Aorta (tissue), 5 donors: ENCODE measurements at regions not wholly inside any gene's neighbourhood (a gene's known extent, or its start where the extent isn't known, plus 50 kb on each side); places are given as distances from the start of the nearest gene placed in this dataset.
"Not testable (repeated sequence)": the region's sequence is repeated elsewhere in the genome, so short reads cannot be mapped to it uniquely, and the experiment has no call there.

ENCODE experiments used
- ATAC-seq: fragments of 200-7000 bp; cut with Tn5 transposase; one replicate; pipeline ENCODE4 v1.9.1; 2022; ENCODE audit warnings: moderate library complexity; ENCODE audit not compliant: low FRiP score
- DNase-seq, 2 donors: peaks; one replicate each; pipeline ENCODE4 v3.0.0-alpha.2; 2020
- H3K27ac ChIP-seq, 2 donors: one replicate each; pipeline ENCODE4 v1.5.1; 2013; ENCODE audit warnings: low read length in 2 of 2, mild to moderate bottlenecking in 2 of 2, moderate library complexity in 2 of 2, control low read depth in 1 of 2, inconsistent platforms in 1 of 2, low read depth in 1 of 2
- H3K27me3 ChIP-seq, 2 donors: one replicate each; pipeline ENCODE4 v1.6.1; 2013; ENCODE audit warnings: control low read depth in 1 of 2, low read length in 1 of 2, mild to moderate bottlenecking in 1 of 2, moderate library complexity in 1 of 2; ENCODE audit not compliant: insufficient read depth in 2 of 2, control insufficient read depth in 1 of 2
- H3K36me3 ChIP-seq, 2 donors: one replicate each; pipeline ENCODE4 v1.6.1; 2013; ENCODE audit warnings: control low read depth in 1 of 2, low read length in 1 of 2, mild to moderate bottlenecking in 1 of 2; ENCODE audit not compliant: insufficient read depth in 2 of 2, control insufficient read depth in 1 of 2
- H3K4me1 ChIP-seq, 2 donors: one replicate each; pipeline ENCODE4 v1.6.1; 2013; ENCODE audit warnings: low read length in 2 of 2, control low read depth in 1 of 2, mild to moderate bottlenecking in 1 of 2, moderate library complexity in 1 of 2; ENCODE audit not compliant: insufficient read depth in 2 of 2, control insufficient read depth in 1 of 2
- H3K4me3 ChIP-seq, 2 donors: one replicate each; pipeline ENCODE4 v1.5.1; 2013; ENCODE audit warnings: low read length in 2 of 2, control low read depth in 1 of 2, mild to moderate bottlenecking in 1 of 2
- H3K9me3 ChIP-seq: one replicate; pipeline ENCODE4 v1.6.1; 2013; ENCODE audit warnings: mild to moderate bottlenecking, low read length; ENCODE audit not compliant: control insufficient read depth
- WGBS, 2 donors: extraction: QIAGEN DNeasy Blood & Tissue Kit; methylation state at CpG; one replicate each; pipeline ENCODE4 v1.1.7; 2013; 5-methylcytosine and 5-hydroxymethylcytosine counted together
- intact Hi-C, 2 donors: fragments of 100-400 bp; cut with DNase I; formaldehyde crosslinking; loops; one replicate each; pipeline versions ENCODE4 v1.14.2 to v1.15.0; 2022
- donor health status: healthy with polysubstance abuse.
- donor health status: Bipolar disorder and iron deficiency.
- donor health status: DM: no; HTN: no; CAD: no.
- donor health status: DM: no; HTN: no; CAD: no.
- donor health status: DM: yes; HTN: yes; CAD: no.

- Histone ChIP-seq H3K27me3 (no peaks in the 10 kb centered on the region), H3K9me3 (no peaks in the 10 kb centered on the region), H3K4me1 (peaks cover 0 to 2% of the 10 kb centered on the region in 2 donors), H3K36me3 (no peaks in the 10 kb centered on the region), H3K4me3 (no peak overlapping the region), H3K27ac (no peak overlapping the region)
- ATAC-seq: peak; percentile 84
- intact Hi-C loops: no loop called here
- DNase-seq: no peak
- 31% methylated on average over 5 of the region's 5 CpGs for WGBS, 2 donors
Measured at GRCh38 chr3:153927107-153927506, 194.1 kb upstream of the ARHGEF26 start.

GRCh38 chr3:153928851-153929250, 192.3 kb upstream of the ARHGEF26 start:
- H3K4me3 ChIP-seq: no peak overlapping the region
- ATAC-seq (no peak), DNase-seq (no peak)
- intact Hi-C loops: no loop called here
- H3K9me3 ChIP-seq: no peaks in the 10 kb centered on the region
- no peak overlapping the region for H3K27ac ChIP-seq
- H3K36me3 ChIP-seq: no peaks in the 10 kb centered on the region
- no peaks in the 10 kb centered on the region for H3K27me3 ChIP-seq
- H3K4me1 ChIP-seq: no peaks in the 10 kb centered on the region

- DNase-seq, intact Hi-C loops, H3K4me1 ChIP-seq, H3K9me3 ChIP-seq, H3K27ac ChIP-seq, H3K4me3 ChIP-seq, H3K36me3 ChIP-seq, ATAC-seq, H3K27me3 ChIP-seq: not testable (repeated sequence)
- 96 to 97% methylated on average over 2 of the region's 2 CpGs for WGBS, 2 donors
Measured at GRCh38 chr3:153933481-153933880, 187.7 kb upstream of the ARHGEF26 start.

- ATAC-seq: no peak
- no peak overlapping the region for H3K4me3 ChIP-seq
- intact Hi-C loops: no loop called here
- H3K27ac ChIP-seq: no peak overlapping the region
- no peaks in the 10 kb centered on the region for H3K36me3 ChIP-seq
- H3K4me1 ChIP-seq: no peaks in the 10 kb centered on the region
- no peaks in the 10 kb centered on the region for H3K27me3 ChIP-seq
- peaks cover 2% of the 10 kb centered on the region for H3K9me3 ChIP-seq
- no peak for DNase-seq
- WGBS, 2 donors: 16 to 36% methylated on average over 2 of the region's 2 CpGs
Measured at GRCh38 chr3:153944084-153944483, 177.1 kb upstream of the ARHGEF26 start.

GRCh38 chr3:153951276-153951675, 169.9 kb upstream of the ARHGEF26 start:
- peaks cover 2% of the 10 kb centered on the region for H3K9me3 ChIP-seq
- no peaks in the 10 kb centered on the region for H3K36me3 ChIP-seq
- ATAC-seq (no peak), DNase-seq (no peak)
- H3K4me3 ChIP-seq: no peak overlapping the region
- H3K4me1 ChIP-seq: no peaks in the 10 kb centered on the region
- no peak overlapping the region for H3K27ac ChIP-seq
- intact Hi-C loops: no loop called here
- H3K27me3 ChIP-seq: peaks cover 0 to 2% of the 10 kb centered on the region in 2 donors
- WGBS, 2 donors: 64 to 77% methylated on average over 2 of the region's 2 CpGs

DNA sequence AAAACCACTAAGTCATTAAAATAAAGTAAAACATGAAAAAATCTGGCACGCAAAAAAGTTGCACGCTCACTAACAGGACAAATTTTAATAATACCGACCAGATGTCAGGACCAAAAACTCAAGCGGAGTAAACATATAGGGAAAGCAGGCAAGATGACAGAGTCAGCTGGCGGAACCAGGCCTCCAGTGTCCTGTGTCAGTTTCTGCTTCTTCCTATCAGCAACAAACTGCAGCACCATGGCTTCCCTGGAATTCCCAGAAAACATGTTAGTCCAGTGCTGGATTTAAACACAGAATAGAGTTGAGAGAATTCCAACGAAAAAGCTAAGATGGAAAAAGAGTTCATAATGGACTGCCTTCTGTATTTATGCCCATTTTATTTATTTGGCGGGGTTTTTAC, 169.1 kb upstream of the ARHGEF26 start:
- H3K4me3 ChIP-seq: no peak overlapping the region
- peaks cover 2% of the 10 kb centered on the region for H3K9me3 ChIP-seq
- no peak overlapping the region for H3K27ac ChIP-seq
- peaks cover 0 to 2% of the 10 kb centered on the region in 2 donors for H3K27me3 ChIP-seq
- H3K36me3 ChIP-seq: no peaks in the 10 kb centered on the region
- ATAC-seq: no peak
- no peak for DNase-seq
- intact Hi-C loops: no loop called here
- 79 to 85% methylated on average over 7 of the region's 7 CpGs for WGBS, 2 donors
- no peaks in the 10 kb centered on the region for H3K4me1 ChIP-seq

DNA sequence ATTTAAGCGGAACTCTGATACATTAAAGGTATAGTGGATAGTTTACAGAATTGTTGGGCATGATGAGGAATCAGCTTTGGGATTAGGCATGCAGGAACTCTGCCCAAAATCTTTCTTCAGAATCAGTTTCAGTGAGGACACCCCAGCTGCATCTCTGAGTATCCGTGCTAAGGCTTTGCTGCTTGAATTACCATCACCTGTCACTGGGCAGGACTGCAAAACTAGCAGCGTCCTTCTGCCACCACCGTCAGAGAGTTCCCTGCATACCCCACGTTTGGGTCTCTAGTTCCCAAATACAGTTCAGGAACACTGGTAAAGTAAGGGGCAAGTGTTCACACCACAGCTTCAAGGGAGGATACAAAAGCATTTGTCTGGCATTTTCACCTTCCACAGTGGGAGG, 164.6 kb upstream of the ARHGEF26 start:
- Histone ChIP-seq H3K4me3 (no peak overlapping the region), H3K36me3 (no peaks in the 10 kb centered on the region), H3K9me3 (no peaks in the 10 kb centered on the region), H3K27me3 (peaks cover 0 to 2% of the 10 kb centered on the region in 2 donors), H3K27ac (no peak overlapping the region), H3K4me1 (no peaks in the 10 kb centered on the region)
- DNase-seq (no peak), ATAC-seq (no peak)
- 60 to 71% methylated on average over 5 of the region's 5 CpGs for WGBS, 2 donors
- intact Hi-C loops: no loop called here

GRCh38 chr3:153957421-153957820, 163.8 kb upstream of the ARHGEF26 start:
- Histone ChIP-seq H3K27me3 (peaks cover 0 to 2% of the 10 kb centered on the region in 2 donors), H3K27ac (no peak overlapping the region), H3K36me3 (no peaks in the 10 kb centered on the region), H3K4me1 (no peaks in the 10 kb centered on the region), H3K9me3 (no peaks in the 10 kb centered on the region), H3K4me3 (no peak overlapping the region)
- intact Hi-C loops: no loop called here
- ATAC-seq (no peak), DNase-seq (no peak)
- WGBS, 2 donors: 69 to 87% methylated on average over 1 of the region's 1 CpG

DNA sequence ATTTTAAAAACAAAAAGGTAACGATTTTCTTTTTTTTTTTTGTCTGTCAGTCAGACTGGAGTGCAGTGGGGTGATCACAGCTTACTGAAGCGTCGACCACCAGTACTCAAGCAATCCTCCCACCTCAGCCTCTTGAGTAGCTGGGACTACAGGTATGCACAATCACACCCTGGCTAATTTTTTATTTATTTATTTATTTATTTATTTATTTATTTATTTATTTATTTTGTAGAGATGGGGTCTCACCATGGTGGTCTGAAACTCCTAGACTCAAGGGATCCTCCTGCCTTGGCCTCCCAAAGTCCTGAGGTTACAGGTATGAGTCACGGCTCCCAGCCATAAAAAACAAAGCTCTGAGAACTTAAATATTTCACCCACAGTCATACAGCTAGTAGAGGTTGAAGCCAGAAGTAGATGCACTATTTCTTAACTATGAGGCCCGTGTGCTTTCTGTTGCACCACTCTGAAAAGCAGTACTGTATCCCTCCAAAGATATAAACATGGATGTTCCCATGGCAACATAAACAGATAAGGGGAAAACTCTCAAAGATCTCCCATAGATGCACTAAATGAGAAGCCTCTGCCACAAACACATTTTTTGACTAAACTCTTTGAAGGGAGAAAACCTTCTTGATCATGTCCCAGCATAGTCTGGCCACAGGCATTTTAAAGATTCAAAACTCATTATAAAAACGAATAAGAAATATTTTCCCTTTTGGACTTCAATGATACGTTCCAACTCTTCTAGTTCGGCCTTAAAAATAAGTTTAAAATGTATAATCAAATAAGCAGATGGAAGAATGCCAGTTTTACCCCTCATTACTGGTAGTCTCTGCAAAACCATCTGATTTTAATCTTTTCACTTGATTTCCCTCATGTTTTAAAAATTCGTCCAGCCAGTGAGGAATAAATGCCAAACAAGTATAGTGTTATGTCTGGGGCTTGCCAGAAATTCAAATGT, 162.3 kb upstream of the ARHGEF26 start:
- 37 to 38% methylated on average over 9 of the region's 9 CpGs for WGBS, 2 donors
- no peak for ATAC-seq
- H3K27me3 ChIP-seq: peaks cover 0 to 2% of the 10 kb centered on the region in 2 donors
- H3K4me3 ChIP-seq: no peak overlapping the region
- no peaks in the 10 kb centered on the region for H3K4me1 ChIP-seq
- H3K9me3 ChIP-seq: no peaks in the 10 kb centered on the region
- DNase-seq: no peak
- intact Hi-C loops: no loop called here
- H3K27ac ChIP-seq: no peak overlapping the region
- H3K36me3 ChIP-seq: no peaks in the 10 kb centered on the region
